ENCODE measurements at regions not wholly inside any gene's neighbourhood (a gene's known extent, or its start where the extent isn't known, plus 50 kb on each side); places are given as distances from the start of the nearest gene placed in this dataset.

DNA sequence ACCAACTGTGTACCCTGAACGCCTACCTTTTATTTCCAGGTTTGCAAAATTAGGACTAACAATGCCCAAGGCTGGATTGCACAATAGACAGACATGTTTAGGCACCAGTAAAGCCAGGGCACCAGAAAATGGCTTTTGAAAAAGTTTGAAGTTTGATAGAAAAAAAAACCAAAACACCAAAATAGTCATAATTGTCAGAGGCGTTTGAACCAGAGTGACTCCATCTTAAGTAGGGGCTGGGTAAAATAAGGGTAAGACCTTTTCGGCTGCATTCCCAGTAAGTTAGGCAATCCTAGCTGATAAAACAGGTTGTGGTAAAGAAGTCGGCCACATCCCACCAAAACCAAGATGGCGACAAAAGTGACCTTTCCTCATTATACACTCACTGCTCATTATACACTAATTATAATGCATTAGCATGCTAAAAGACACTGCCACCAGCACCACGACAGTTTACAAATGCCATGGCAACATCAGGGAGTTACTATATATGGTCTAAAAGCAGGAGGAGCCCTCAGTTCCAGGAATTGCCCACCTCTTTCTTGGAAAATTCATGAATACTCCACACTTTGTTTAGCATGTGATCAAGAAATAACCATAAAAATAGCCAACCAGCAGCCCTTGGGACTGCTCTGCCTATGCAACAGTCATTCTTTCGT is 71.2 kb upstream of the EPCAM start:
- TF ChIP-seq, protein P1, sequence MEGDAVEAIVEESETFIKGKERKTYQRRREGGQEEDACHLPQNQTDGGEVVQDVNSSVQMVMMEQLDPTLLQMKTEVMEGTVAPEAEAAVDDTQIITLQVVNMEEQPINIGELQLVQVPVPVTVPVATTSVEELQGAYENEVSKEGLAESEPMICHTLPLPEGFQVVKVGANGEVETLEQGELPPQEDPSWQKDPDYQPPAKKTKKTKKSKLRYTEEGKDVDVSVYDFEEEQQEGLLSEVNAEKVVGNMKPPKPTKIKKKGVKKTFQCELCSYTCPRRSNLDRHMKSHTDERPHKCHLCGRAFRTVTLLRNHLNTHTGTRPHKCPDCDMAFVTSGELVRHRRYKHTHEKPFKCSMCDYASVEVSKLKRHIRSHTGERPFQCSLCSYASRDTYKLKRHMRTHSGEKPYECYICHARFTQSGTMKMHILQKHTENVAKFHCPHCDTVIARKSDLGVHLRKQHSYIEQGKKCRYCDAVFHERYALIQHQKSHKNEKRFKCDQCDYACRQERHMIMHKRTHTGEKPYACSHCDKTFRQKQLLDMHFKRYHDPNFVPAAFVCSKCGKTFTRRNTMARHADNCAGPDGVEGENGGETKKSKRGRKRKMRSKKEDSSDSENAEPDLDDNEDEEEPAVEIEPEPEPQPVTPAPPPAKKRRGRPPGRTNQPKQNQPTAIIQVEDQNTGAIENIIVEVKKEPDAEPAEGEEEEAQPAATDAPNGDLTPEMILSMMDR (IDR thresholded peaks at IDR 0.05; ENCODE audit: low read depth, low read length, missing input control): no peak
- no peak for TF ChIP-seq EGR1 (IDR thresholded peaks at IDR 0.05; ENCODE audit: low read depth in 2 of 2)
